ENCODE measurements at regions not wholly inside any gene's neighbourhood (a gene's known extent, or its start where the extent isn't known, plus 50 kb on each side); places are given as distances from the start of the nearest gene placed in this dataset.

GRCh38 chr22:49721211-49721763 is 106.4 kb downstream of the BRD1 start:
- Histone ChIP-seq H3K9me3 (ENCODE audit: low read length) (no peaks in the 10 kb centered on the region), H2AFZ (ENCODE audit: low read length) (no peak overlapping the region), H3K36me3 (replicated peaks in 1 of 2; ENCODE audit: control insufficient read depth in 1 of 2, insufficient read depth in 2 of 2, low read length in 2 of 2) (no peaks in the 10 kb centered on the region), H3K4me2 (ENCODE audit: low read depth, low read length) (no peak overlapping the region), H3K4me1 (ENCODE audit: insufficient read depth, low read length) (no peaks in the 10 kb centered on the region), H3K4me3 (replicated peaks in 1 of 3; ENCODE audit: insufficient read depth in 1 of 3, low read depth in 2 of 3, low read length in 3 of 3) (no peak overlapping the region), H3K9ac (ENCODE audit: insufficient read depth, low read depth, low read length) (no peak overlapping the region), H3K79me2 (ENCODE audit: insufficient read depth, low read length) (no peaks in the 10 kb centered on the region), H3K27ac (ENCODE audit: extremely low read length, insufficient read depth, low read length) (no peak overlapping the region), H3K27me3 (ENCODE audit: control insufficient read depth in 1 of 2, insufficient read depth in 2 of 2, low read length in 2 of 2) (peaks cover 17 to 73% of the 10 kb centered on the region in 2 experiments), H4K20me1 (ENCODE audit: insufficient read depth, low read length) (no peaks in the 10 kb centered on the region; the same call in 1 of the 2 replicates)
- intact Hi-C loops (cut with micrococcal nuclease; ENCODE audit: unreplicated experiment): loop anchor here (10.0 kb wide), 1 partner anchor 286 kb away; no protein-coding TSS in a partner anchor
- no TSS peak for BruUV-seq (replicated peaks)
- POLR2A ChIA-PET: no interaction called here
- CTCF ChIA-PET (ENCODE audit: low intra/inter-chr PET ratio, low total read pairs): interaction anchor here (0.6 kb wide), 1 partner anchor 10 kb away, joined by 3 read pairs; no protein-coding TSS in a partner anchor
- no peak for DNase-seq (ENCODE audit: low spot score)
- 16% methylated on average over 8 of the region's 15 CpGs for WGBS (ENCODE audit: low lambda C conversion rate)
- no peak for FAIRE-seq
- no peak for ATAC-seq
- in situ Hi-C loops (cut with HindIII; ENCODE audit: extremely low pct_ligation_motif_present, low pct_unique_long_range_greater_than_20kb): no loop called here
- TF ChIP-seq FIP1L1 (IDR thresholded peaks at IDR 0.05; ENCODE audit: borderline replicate concordance, insufficient read depth, low read depth, low read length) (no peak), ZNF549 (CRISPR knock-in tag; IDR thresholded peaks at IDR 0.05) (no peak), UBTF (CRISPR knock-in tag; IDR thresholded peaks at IDR 0.05) (no peak), ZNF543 (CRISPR knock-in tag; IDR thresholded peaks at IDR 0.05) (no peak), AKNA (CRISPR knock-in tag; IDR thresholded peaks at IDR 0.05; ENCODE audit: borderline replicate concordance) (no peak), ZBTB7A (CRISPR knock-in tag; IDR thresholded peaks at IDR 0.05) (no peak), ZNF296 (CRISPR knock-in tag; conservative IDR thresholded peaks at IDR 0.05) (no peak), RELA (CRISPR knock-in tag; IDR thresholded peaks at IDR 0.05) (no peak), ZNF333 (CRISPR knock-in tag; IDR thresholded peaks at IDR 0.05; ENCODE audit: borderline replicate concordance) (no peak), ZNF331 (CRISPR knock-in tag; IDR thresholded peaks at IDR 0.05) (no peak), HMG20B (CRISPR knock-in tag; conservative IDR thresholded peaks at IDR 0.05) (no peak), POLR2AphosphoS2 (IDR thresholded peaks at IDR 0.05; ENCODE audit: low read depth, low read length) (no peak)
- TF ChIP-seq, protein P1, sequence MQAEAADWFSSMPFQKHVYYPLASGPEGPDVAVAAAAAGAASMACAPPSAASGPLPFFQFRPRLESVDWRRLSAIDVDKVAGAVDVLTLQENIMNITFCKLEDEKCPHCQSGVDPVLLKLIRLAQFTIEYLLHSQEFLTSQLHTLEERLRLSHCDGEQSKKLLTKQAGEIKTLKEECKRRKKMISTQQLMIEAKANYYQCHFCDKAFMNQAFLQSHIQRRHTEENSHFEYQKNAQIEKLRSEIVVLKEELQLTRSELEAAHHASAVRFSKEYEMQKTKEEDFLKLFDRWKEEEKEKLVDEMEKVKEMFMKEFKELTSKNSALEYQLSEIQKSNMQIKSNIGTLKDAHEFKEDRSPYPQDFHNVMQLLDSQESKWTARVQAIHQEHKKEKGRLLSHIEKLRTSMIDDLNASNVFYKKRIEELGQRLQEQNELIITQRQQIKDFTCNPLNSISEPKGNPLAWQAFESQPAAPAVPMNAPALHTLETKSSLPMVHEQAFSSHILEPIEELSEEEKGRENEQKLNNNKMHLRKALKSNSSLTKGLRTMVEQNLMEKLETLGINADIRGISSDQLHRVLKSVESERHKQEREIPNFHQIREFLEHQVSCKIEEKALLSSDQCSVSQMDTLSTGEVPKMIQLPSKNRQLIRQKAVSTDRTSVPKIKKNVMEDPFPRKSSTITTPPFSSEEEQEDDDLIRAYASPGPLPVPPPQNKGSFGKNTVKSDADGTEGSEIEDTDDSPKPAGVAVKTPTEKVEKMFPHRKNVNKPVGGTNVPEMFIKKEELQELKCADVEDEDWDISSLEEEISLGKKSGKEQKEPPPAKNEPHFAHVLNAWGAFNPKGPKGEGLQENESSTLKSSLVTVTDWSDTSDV (CRISPR knock-in tag; IDR thresholded peaks at IDR 0.05): no peak

Data from HepG2 (cell line).